Fibroblast of pulmonary artery (primary cell): ENCODE measurements at regions not wholly inside any gene's neighbourhood (a gene's known extent, or its start where the extent isn't known, plus 50 kb on each side); places are given as distances from the start of the nearest gene placed in this dataset.
"Not testable (repeated sequence)": the region's sequence is repeated elsewhere in the genome, so short reads cannot be mapped to it uniquely, and the experiment has no call there.

Source experiments
- DNase-seq: peaks from one replicate; pipeline ENCODE4 v3.0.0-alpha.2; 2010; ENCODE audit warnings: low read depth
- H3K4me3 ChIP-seq: replicated peaks from 2 replicates; pipeline ENCODE4 v1.5.1; 2011; ENCODE audit warnings: low read depth, mild to moderate bottlenecking, control low read depth, low read length, moderate library complexity
- CTCF ChIP-seq: IDR thresholded peaks from 2 replicates; pipeline ENCODE4 v1.5.1; 2011; ENCODE audit warnings: mild to moderate bottlenecking, control low read depth, low read length, inconsistent platforms; ENCODE audit errors: missing control alignments

GRCh38 chr9:26142631-26143030 lies 464.4 kb upstream of the TUSC1 start:
- no peak for TF ChIP-seq CTCF
- DNase-seq, result peak; percentile 77
- H3K4me3 ChIP-seq, result no peak overlapping the region

- no peak for TF ChIP-seq CTCF
- H3K4me3 ChIP-seq, result no peak overlapping the region
- peak; percentile 8 for DNase-seq
Measured at GRCh38 chr9:26142201-26142600, 464.0 kb upstream of the TUSC1 start.

GRCh38 chr9:26133537-26133936 lies 455.3 kb upstream of the TUSC1 start:
- DNase-seq, result no peak
- TF ChIP-seq CTCF, result no peak
- no peak overlapping the region for H3K4me3 ChIP-seq

DNA sequence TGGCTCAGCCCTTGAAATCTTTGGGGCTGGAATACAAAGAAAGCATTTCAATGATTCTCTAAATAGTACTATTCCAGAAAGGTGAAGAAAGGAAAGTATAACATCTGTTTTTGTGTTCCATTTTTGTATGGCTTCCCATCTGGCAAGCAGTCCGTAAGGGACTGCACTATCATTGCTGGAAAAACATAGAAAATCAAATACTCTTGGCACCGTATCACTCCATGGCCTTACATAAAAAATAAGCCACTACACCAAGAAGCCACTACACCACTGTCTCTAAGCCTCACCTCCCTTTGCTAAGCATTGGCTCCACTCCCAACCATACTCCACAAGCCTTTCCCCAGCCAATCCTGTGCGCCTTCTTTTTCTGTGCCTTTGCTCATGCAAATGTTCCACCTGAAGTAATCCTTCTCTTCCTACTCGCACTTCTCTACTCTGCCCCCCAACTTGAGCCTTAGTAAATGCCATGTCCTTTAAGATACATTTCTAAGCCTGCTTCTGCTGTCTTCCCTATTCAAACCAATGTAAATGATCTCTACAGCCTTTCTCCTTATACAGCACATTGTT lies 454.6 kb upstream of the TUSC1 start:
- no peak for DNase-seq
- H3K4me3 ChIP-seq, result no peak overlapping the region
- TF ChIP-seq CTCF, result no peak

GRCh38 chr9:26131886-26132285 lies 453.6 kb upstream of the TUSC1 start:
- DNase-seq, result peak; percentile 58
- TF ChIP-seq CTCF, result no peak
- no peak overlapping the region for H3K4me3 ChIP-seq

DNA sequence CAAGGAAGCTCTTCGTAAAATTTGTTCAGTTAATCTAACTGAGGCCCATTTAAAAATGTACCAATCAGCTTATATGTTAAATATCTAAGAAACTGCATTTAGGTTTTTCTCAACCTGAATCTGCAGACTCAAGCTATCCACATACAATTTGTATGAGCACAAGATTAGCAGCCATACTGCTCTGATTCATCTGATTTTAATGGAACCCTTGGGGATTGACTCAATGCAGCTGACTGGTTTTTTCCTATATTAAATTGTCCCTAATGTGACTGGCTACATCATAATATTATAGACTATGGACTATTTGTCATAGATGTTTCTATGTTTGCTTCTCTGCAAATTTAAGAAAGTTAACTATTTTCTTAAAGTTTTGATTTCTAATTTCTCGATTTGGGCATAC lies 451.0 kb upstream of the TUSC1 start:
- no peak for TF ChIP-seq CTCF
- peak; percentile 11 for DNase-seq
- no peak overlapping the region for H3K4me3 ChIP-seq

DNA sequence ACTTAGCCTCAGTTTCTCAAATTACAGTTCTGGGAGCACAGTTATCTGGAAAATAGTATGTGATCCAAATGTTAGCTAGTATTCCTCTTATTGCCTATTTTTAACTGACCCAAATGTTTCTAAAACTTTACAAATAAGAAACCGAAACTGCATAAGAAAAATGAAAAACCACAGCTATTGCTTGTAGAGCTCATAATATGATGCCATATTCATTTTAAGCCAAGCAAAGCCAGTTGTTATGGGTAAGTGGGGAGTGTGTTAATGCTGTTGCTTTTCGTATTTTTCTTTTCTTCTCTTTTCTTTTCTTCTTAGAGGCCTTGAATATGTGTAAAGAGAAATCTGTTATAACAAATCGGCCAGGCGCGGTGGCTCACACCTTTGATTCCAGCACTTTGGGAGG lies 447.4 kb upstream of the TUSC1 start:
- no peak overlapping the region for H3K4me3 ChIP-seq
- TF ChIP-seq CTCF, result no peak
- no peak for DNase-seq

DNA sequence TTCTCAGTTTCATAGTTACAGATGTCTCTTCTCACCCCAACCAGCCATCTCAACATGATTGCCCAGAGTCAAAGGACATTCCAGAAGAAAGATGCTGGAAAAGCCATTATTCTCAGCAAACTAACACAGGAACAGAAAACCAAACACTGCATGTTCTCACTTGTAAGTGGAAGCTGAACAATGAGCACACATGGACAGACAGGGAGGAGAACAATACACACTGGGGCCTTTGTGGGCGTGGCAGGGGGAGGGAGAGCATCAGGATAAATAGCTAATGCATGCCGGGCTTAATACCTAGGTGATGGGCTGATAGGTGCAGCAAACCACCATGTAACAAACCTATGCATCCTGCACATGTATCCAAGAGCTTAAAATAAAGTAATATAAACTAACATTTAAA lies 437.8 kb upstream of the TUSC1 start:
- not testable (repeated sequence) for H3K4me3 ChIP-seq

More for the DNA sequence above, 437.8 kb upstream of the TUSC1 start:
- not testable (repeated sequence) for DNase-seq
